ENCODE measurements at regions not wholly inside any gene's neighbourhood (a gene's known extent, or its start where the extent isn't known, plus 50 kb on each side); places are given as distances from the start of the nearest gene placed in this dataset.

GRCh38 chr5:62964428-62964827 lies 385.8 kb downstream of the LRRC70 start:
- no peak for DNase-seq (ENCODE audit: low read depth, low spot score)

GRCh38 chr5:62960781-62961180 lies 382.2 kb downstream of the LRRC70 start:
- DNase-seq (ENCODE audit: low read depth, low spot score), result no peak
- no peak overlapping the region for H3K4me3 ChIP-seq (ENCODE audit: low read length)

More at GRCh38 chr5:62964428-62964827, 385.8 kb downstream of the LRRC70 start:
- no peak overlapping the region for H3K4me3 ChIP-seq (ENCODE audit: low read length)

GRCh38 chr5:62956597-62956996 lies 378.0 kb downstream of the LRRC70 start:
- H3K4me3 ChIP-seq (ENCODE audit: low read length), result no peak overlapping the region
- no peak for DNase-seq (ENCODE audit: low read depth, low spot score)

- no peak overlapping the region for H3K4me3 ChIP-seq (ENCODE audit: low read length)
- no peak for DNase-seq (ENCODE audit: low read depth, low spot score)
These were observed 376.0 kb downstream of the LRRC70 start for GRCh38 chr5:62954578-62954977.

DNA sequence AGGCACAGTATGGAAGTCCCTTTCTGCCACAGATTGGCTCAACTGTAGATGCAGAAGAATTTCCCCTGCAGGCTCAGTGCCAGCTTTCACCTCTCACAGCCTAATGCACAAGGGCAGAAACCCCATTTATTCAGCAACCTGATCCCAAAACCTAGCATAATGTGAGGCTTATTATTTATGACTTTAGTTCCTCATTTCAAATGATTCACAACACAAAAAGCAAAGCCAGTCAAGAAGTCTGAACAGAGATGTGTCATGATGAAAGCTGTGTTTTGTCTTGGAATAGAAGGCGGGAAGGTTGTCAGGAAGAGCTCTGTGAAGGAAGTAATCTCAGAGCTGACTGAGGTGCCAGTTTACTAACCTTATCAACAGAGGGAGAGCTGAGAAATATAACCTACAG lies 369.7 kb downstream of the LRRC70 start:
- DNase-seq (ENCODE audit: low read depth, low spot score), result no peak
- H3K4me3 ChIP-seq (ENCODE audit: low read length), result no peak overlapping the region

DNA sequence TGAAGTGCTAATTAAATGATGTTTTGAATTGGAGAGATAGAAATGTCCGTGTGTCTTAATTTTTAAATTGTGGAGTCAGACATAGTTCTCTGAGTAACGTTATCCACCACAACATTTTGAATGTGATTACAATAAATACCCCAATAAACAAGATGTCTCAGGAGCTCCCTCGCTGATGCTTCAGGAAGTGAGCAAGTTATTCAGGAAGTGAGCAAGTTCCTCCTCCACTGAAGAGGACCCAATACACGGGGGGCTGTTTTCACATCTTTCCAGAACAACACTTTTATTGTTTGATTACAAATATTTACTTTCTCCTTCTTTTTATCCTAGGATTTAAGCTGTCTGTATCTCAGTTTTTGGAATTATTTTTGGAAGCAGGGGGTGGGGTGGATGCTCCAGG lies 363.8 kb downstream of the LRRC70 start:
- no peak overlapping the region for H3K4me3 ChIP-seq (ENCODE audit: low read length)

DNA sequence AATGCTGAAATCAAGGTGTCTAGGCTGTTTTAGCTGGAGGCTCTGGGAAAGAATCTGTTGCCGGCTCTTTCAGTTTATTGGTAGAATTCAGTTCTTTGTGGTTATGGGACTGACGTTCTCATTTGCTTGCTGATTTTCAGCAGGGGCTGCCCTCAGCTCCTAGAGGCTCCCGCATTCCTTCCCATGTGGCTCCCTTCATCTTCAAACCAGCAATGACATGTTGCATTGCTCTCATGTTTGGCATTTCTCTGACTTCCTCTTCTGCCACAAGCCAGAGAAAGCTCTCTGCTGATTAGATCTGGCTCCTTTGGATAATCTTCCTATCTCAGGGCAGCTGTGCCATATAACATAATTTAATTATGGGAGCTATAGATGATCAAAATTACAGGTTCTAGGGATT lies 360.3 kb downstream of the LRRC70 start:
- no peak overlapping the region for H3K4me3 ChIP-seq (ENCODE audit: low read length)
- no peak for DNase-seq (ENCODE audit: low read depth, low spot score)

More for the DNA sequence above, 363.8 kb downstream of the LRRC70 start:
- no peak for DNase-seq (ENCODE audit: low read depth, low spot score)

DNA sequence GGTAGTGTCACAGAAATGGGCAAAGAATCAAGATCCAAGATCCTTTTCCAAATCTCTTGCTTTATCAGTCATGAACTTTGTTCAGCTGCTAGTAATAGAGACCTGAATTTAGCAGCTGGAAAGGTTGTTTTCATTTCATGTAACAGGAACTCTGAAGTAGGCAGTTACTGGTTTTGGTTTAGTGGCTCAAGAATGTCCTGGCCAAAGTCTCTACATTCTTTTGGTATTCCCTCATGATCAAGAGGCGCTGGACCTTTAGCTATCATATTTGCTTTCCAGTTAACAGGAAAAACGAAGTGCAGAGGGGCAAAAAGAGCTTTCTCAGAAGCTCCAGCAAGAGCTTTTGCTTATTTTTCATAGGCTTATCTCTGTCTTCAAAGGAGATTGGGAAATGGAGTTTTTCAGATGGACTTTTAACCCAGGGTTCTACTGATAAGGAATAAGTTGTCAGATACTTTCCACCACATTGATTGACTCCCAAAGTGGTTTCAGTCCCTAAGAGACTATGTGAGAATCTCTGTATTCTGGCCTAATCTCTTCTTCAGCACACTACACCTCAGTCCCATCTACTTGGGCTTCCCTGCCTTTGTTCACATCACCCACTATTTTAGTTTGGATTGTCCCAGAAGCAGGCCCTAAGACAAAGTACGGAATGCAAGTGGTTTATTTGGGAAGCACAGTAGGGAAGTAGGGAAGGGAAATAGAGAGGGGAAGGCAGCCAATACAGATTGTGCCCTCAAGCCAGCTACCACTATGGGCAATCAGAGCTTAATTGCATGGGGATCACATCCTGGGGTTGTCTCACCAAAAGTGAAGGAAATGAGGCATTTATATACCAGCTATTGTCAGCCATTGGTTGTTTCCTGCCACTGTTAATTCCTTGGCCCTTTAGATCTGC lies 359.3 kb downstream of the LRRC70 start:
- DNase-seq (ENCODE audit: low read depth, low spot score), result no peak
- no peak overlapping the region for H3K4me3 ChIP-seq (ENCODE audit: low read length)

GRCh38 chr5:62935660-62936059 lies 357.0 kb downstream of the LRRC70 start:
- DNase-seq (ENCODE audit: low read depth, low spot score), result no peak
- no peak overlapping the region for H3K4me3 ChIP-seq (ENCODE audit: low read length)

- DNase-seq (ENCODE audit: low read depth, low spot score), result no peak
- H3K4me3 ChIP-seq (ENCODE audit: low read length), result no peak overlapping the region
These were observed 355.7 kb downstream of the LRRC70 start for GRCh38 chr5:62934319-62934718.

- no peak for DNase-seq (ENCODE audit: low read depth, low spot score)
- H3K4me3 ChIP-seq (ENCODE audit: low read length), result no peak overlapping the region
These were observed 354.6 kb downstream of the LRRC70 start for GRCh38 chr5:62933261-62933660.

GRCh38 chr5:62931153-62931950 lies 352.7 kb downstream of the LRRC70 start:
- H3K4me3 ChIP-seq (ENCODE audit: low read length), result no peak overlapping the region
- no peak for DNase-seq (ENCODE audit: low read depth, low spot score)

GRCh38 chr5:62922191-62922590 lies 343.6 kb downstream of the LRRC70 start:
- DNase-seq (ENCODE audit: low read depth, low spot score), result no peak
- H3K4me3 ChIP-seq (ENCODE audit: low read length), result no peak overlapping the region

- DNase-seq (ENCODE audit: low read depth, low spot score), result no peak
- H3K4me3 ChIP-seq (ENCODE audit: low read length), result no peak overlapping the region
These were observed 342.2 kb downstream of the LRRC70 start for GRCh38 chr5:62920856-62921255.

DNA sequence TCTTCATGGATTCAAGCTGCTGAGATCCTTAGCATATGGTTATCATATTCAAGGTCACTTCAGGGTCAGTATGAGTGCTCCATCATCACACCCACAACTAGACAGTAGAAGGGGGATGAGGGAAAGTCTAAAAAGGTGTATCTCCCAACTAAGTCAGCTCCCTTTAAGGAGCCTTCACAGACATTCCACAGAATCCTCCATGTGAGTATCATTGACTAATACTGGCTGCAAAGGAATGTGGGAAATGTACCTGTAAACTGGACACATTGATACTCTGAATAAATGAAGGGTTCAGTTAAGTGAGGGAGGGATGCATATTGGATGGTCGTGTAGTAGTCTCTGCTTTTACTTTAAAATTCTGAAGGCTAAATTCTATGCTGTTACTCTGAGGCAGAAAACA lies 330.7 kb downstream of the LRRC70 start:
- H3K4me3 ChIP-seq (ENCODE audit: low read length), result no peak overlapping the region
- DNase-seq (ENCODE audit: low read depth, low spot score), result no peak

DNA sequence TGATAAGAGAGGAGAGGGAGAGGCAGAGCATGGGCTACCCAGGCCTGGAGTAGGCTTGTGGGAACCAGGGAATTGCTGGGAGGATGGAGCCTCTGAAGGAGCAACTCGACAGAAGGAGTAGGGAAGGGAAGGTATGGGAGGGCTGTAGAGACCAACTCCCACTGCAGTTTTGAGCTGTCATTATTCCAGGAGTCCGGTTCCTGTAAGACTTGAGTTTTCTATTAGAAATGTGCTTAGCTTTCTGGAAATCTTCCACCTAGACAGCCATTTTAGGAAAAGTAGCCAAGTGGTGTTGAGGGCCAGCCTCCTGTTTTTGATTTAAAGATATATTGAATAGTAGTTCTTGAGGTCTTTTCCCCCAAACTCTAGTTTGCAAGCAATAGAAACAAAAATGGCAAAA lies 323.5 kb downstream of the LRRC70 start:
- no peak overlapping the region for H3K4me3 ChIP-seq (ENCODE audit: low read length)
- no peak for DNase-seq (ENCODE audit: low read depth, low spot score)

GRCh38 chr5:62900976-62901375 lies 322.4 kb downstream of the LRRC70 start:
- no peak for DNase-seq (ENCODE audit: low read depth, low spot score)
- H3K4me3 ChIP-seq (ENCODE audit: low read length), result no peak overlapping the region

DNA sequence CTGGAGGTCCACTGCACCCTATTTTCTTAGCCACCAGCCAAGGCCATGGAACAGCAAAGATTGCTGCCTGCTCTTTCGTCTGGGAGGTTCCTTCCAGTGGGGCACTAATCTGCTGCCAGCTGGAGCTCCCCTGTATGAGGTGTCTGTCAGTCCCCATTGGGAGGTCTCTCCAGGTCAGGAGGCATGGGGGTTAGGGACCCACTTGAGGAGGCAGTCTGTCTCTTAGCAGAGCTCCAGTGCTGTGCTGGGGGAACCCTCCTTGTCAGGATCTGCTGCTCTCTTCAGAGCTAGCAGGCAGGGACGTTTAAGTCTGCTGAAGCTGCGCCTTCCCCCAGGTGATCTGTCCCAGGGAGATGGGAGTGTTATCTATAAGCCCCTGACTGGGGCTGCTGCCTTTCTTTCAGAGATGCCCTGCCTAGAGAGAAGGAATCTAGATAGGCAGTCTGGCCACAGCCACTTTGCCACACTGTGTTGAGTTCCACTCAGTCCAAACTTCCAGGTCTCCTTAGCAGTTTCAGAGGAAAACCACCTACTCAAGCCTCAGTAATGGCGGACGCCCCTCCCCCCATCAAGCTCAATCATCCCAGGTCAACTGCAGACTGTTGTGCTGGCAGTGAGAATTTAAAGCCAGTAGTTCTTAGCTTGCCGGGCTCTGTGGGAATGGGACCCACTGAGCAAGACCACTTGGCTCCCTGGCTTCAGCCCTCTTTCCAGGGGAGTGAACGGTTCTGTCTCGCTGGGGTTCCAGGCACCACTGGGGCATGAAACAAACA lies 317.7 kb downstream of the LRRC70 start:
- H3K4me3 ChIP-seq (ENCODE audit: low read length), result no peak overlapping the region
- DNase-seq (ENCODE audit: low read depth, low spot score), result no peak

GRCh38 chr5:62886603-62887315 lies 308.1 kb downstream of the LRRC70 start:
- no peak overlapping the region for H3K4me3 ChIP-seq (ENCODE audit: low read length)
- DNase-seq (ENCODE audit: low read depth, low spot score), result no peak

Data from Jurkat, Clone E6-1 (cell line).